ENCODE measurements at regions not wholly inside any gene's neighbourhood (a gene's known extent, or its start where the extent isn't known, plus 50 kb on each side); places are given as distances from the start of the nearest gene placed in this dataset.
A peak's percentile ranks its signal among the peaks of the same experiment; 100 is the strongest.

GRCh38 chr16:85288869-85289660 is 176.8 kb upstream of the CIBAR2 start:
- no peak overlapping the region for H3K4me3 ChIP-seq (ENCODE audit: low read depth, low read length)
- no peak for DNase-seq
- TF ChIP-seq, protein P1, sequence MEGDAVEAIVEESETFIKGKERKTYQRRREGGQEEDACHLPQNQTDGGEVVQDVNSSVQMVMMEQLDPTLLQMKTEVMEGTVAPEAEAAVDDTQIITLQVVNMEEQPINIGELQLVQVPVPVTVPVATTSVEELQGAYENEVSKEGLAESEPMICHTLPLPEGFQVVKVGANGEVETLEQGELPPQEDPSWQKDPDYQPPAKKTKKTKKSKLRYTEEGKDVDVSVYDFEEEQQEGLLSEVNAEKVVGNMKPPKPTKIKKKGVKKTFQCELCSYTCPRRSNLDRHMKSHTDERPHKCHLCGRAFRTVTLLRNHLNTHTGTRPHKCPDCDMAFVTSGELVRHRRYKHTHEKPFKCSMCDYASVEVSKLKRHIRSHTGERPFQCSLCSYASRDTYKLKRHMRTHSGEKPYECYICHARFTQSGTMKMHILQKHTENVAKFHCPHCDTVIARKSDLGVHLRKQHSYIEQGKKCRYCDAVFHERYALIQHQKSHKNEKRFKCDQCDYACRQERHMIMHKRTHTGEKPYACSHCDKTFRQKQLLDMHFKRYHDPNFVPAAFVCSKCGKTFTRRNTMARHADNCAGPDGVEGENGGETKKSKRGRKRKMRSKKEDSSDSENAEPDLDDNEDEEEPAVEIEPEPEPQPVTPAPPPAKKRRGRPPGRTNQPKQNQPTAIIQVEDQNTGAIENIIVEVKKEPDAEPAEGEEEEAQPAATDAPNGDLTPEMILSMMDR (IDR thresholded peaks at IDR 0.05; ENCODE audit: low read depth, low read length, missing control alignments), result no peak
- H3K27me3 ChIP-seq (replicated peaks), result no peaks in the 10 kb centered on the region
- in situ Hi-C loops (cut with HindIII; ENCODE audit: low pct_ligation_motif_present, low sequenced_read_pairs), result no loop called here
- no peaks in the 10 kb centered on the region for H3K36me3 ChIP-seq (replicated peaks)
- H3K27ac ChIP-seq, result no peak overlapping the region

GRCh38 chr16:85289760-85290625 is 177.7 kb upstream of the CIBAR2 start:
- Histone ChIP-seq H3K4me3 (ENCODE audit: low read depth, low read length) (no peak overlapping the region), H3K36me3 (replicated peaks) (no peaks in the 10 kb centered on the region), H3K27me3 (replicated peaks) (no peaks in the 10 kb centered on the region), H3K27ac (no peak overlapping the region)
- no peak for DNase-seq
- in situ Hi-C loops (cut with HindIII; ENCODE audit: low pct_ligation_motif_present, low sequenced_read_pairs), result no loop called here
- TF ChIP-seq, protein P1 (IDR thresholded peaks at IDR 0.05; ENCODE audit: low read depth, low read length, missing control alignments), result peak; percentile 24

- no peaks in the 10 kb centered on the region for H3K36me3 ChIP-seq (replicated peaks)
- in situ Hi-C loops (cut with HindIII; ENCODE audit: low pct_ligation_motif_present, low sequenced_read_pairs), result no loop called here
- H3K27me3 ChIP-seq (replicated peaks), result no peaks in the 10 kb centered on the region
- TF ChIP-seq, protein P1 (IDR thresholded peaks at IDR 0.05; ENCODE audit: low read depth, low read length, missing control alignments), result no peak
- H3K27ac ChIP-seq, result no peak overlapping the region
- H3K4me3 ChIP-seq (ENCODE audit: low read depth, low read length), result no peak overlapping the region
- DNase-seq, result no peak
Measured at GRCh38 chr16:85290626-85291301, 178.5 kb upstream of the CIBAR2 start.

DNA sequence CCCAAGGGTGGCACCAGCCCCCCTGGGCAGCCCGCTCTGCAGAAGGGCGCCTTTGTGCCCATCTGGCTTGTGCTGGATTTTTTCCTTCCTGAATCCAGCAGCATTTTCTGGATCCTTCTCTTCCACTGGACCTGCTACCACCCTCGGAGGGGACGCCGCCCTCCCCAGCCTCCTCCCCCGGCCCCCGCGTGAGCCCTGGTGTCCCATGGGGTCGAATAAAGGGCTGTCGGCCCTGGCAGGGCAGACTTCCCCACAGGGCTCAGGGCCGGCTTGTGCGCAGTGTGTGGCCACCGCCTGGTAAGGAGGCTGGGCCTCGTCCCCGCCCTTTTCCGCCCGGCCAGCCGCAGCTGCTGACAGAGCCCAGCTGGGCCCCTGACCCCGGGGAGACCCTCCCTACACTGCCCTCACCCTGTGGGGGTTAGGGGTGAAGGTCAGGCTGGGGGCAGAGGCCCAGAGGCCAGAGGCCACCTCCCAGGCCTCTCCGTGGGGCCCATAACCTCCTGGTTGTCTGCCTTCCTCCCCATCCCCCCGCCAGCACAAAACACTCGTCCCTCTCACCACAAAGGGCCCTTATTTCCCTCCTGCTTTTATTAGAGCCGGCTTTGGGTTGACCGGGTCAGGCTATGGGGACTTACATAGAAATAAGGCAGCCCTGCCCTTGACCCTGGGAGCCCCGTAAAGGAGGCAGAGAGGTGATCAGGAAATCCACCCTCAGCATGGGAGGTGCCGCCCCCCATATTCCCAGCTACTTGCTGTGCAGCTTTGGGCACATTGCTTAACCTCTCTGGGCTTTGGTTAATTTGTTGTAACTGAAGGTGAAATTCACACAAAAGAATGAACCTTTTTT is 179.3 kb upstream of the CIBAR2 start:
- Histone ChIP-seq H3K36me3 (replicated peaks) (no peaks in the 10 kb centered on the region), H3K27ac (no peak overlapping the region), H3K4me3 (ENCODE audit: low read depth, low read length) (no peak overlapping the region), H3K27me3 (replicated peaks) (no peaks in the 10 kb centered on the region)
- TF ChIP-seq, protein P1 (IDR thresholded peaks at IDR 0.05; ENCODE audit: low read depth, low read length, missing control alignments), result no peak
- in situ Hi-C loops (cut with HindIII; ENCODE audit: low pct_ligation_motif_present, low sequenced_read_pairs), result no loop called here
- DNase-seq, result no peak

- no peak for DNase-seq
- Histone ChIP-seq H3K27ac (no peak overlapping the region), H3K36me3 (replicated peaks) (no peaks in the 10 kb centered on the region), H3K27me3 (replicated peaks) (no peaks in the 10 kb centered on the region), H3K4me3 (ENCODE audit: low read depth, low read length) (no peak overlapping the region)
- in situ Hi-C loops (cut with HindIII; ENCODE audit: low pct_ligation_motif_present, low sequenced_read_pairs), result no loop called here
- TF ChIP-seq, protein P1 (IDR thresholded peaks at IDR 0.05; ENCODE audit: low read depth, low read length, missing control alignments), result no peak
Measured at GRCh38 chr16:85293458-85293857, 181.2 kb upstream of the CIBAR2 start.
